Kidney tubule cell (primary cell): ENCODE measurements at regions not wholly inside any gene's neighbourhood (a gene's known extent, or its start where the extent isn't known, plus 50 kb on each side); places are given as distances from the start of the nearest gene placed in this dataset.
A peak's percentile ranks its signal among the peaks of the same experiment; 100 is the strongest.
"Not testable (repeated sequence)": the region's sequence is repeated elsewhere in the genome, so short reads cannot be mapped to it uniquely, and the experiment has no call there.

Experiments
- DNase-seq: peaks from one replicate; pipeline ENCODE4 v3.0.0-alpha.2; 2018; ENCODE audit warnings: low spot score

DNA sequence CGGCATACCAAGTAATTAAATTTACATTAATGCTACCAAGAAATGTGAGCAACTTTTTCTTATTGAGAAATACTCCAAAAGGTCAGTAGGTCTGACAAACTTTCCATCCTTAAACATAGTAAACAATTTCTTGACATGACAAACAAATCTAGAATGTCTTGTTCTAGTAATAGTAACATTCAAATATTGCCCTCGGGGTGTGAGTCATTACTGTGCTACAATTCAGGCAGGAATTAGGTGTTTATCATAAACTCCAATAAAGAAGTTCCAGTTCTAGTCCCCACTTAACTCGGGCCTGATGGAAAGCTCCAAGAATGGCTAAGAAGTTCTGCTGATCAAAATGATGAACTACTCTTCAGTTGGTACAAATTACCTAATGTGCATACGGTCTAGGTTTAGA is 235.6 kb upstream of the TUSC1 start:
- DNase-seq = no peak

DNA sequence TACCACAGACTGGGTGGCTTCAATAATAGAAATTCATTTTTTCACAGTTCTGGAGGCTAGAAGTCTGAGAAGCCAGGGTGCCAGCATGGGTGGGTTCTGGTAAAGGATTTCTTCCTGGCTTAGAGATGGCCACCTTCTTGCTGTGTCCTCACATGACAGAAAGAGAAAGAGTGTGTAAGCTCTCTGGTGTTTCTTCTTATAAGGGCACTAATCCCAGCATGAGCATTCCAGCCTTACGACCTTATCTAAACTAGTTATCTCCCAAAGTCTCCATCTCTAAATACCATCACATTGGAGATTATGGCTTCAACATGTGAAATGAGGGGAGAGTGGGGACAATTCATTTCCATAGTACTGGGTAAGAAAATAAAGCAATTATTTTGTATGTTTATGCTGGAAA is 226.5 kb upstream of the TUSC1 start:
- DNase-seq = no peak

DNA sequence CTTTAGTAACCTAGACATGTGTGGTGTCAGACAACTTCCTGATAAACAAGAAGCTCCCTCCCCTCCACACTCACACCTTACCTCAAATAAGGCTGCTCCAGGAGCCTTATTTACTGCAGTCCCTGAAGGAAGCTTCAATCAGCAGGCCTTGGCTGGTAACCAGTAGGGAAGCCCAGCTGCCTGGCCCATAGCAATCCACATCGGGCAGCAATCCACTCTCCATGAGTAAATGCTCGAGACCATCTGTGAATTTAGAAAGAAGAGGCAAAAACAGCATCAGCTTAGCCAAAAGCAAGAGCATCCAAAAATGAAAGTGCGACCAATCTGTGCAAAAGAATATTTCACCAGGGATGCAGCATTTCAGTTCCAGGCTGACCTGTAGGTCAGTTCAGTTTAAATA is 213.3 kb upstream of the TUSC1 start:
- no peak for DNase-seq

DNA sequence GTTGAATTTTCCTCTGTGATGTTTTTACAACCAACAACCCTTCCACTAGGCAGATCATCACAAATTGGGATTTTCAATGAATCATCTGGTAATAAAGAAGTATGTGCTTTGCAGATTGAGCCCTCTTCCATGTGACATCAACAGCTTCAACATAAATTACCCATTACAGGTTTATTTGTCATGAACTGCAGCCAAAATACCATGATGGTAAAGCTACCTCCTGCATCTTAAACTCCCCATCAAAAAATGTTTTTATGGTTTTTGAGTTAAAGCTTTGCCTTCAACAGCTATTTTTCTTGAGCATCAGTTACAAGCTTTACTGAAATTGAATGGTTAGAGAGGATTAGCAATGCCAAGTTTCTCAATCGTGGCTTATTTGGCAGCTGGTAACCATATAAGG is 211.4 kb upstream of the TUSC1 start:
- DNase-seq = no peak

- DNase-seq = no peak
Observed at GRCh38 chr9:25876248-25876647, 198.0 kb upstream of the TUSC1 start.

DNA sequence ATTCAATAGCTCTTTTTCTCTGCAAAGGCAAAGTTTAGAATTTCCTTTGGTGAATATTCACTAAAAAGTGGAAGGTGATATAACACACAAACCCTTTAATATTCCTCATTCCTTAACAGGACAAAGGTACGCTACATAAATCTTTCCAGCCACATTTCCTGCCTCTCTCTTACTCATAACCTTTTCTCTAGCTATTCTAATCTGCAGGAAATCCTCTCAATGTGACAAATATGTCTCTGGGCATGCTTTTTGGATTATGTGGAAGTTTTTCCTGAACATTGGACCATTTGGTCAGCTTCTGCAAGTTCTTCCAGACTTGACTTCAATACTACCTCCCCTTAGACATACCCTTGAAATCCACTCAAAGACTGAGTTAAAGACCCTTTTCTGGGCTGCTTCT is 186.3 kb upstream of the TUSC1 start:
- no peak for DNase-seq

- DNase-seq = no peak
Observed at GRCh38 chr9:25861421-25861820, 183.2 kb upstream of the TUSC1 start.

- no peak for DNase-seq
Observed at GRCh38 chr9:25857147-25857546, 178.9 kb upstream of the TUSC1 start.

DNA sequence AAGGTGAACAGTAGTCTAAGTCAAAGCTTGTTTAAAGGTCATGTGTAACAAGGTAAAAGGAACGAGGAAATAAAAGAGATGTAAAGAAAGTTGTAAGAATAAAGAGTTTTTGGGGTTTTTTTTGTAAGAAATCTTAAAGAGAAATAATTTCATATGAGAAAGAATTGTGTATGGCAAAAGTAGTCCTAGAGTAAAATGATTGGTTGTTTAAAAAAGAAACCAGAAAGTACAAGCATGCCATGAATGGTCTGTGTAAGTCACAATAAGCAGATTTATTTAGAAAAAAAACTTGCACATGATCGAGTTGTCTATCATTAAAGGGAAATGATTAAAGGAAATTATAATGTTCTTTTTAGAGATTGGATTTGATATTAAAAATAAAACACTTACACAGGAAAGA is 172.6 kb upstream of the TUSC1 start:
- DNase-seq = no peak

DNA sequence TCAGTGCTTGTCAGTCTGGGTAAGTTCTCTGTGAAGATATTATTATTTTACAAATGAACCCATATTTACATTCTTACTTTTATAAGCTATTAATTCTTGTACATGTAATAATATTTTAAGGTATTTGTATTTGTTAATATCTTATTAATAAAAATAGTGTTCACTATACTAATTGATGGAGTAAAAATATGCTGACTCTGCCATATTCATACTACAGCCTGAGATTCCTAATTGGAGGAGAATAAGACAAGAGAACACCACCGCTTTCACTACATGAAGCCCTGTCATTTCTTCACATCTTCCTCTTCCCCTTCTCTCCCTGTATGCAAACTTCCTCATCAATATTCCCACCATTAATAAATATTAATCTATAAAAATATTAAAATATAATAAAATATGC is 167.6 kb upstream of the TUSC1 start:
- DNase-seq = no peak

- DNase-seq = no peak
Observed at GRCh38 chr9:25830381-25830780, 152.1 kb upstream of the TUSC1 start.

DNA sequence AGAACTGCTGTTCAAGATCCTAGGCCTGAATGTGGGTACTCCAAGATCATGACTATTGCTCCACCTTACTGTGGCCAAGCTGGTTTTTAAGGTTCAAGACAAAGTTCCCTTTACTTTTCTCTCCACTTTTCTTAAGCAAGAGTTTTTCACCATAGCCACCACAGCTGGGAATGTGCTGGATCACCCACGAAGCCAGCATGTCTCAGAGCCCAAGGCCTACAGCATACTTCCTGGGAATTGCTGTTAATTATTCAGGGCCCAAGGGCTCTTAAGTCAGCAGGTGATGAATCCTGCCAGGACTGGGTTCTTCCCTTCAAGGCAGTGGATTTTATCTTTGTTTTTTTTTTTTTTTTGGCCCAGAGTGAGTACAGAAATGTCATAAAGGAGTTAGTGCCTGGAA is 149.4 kb upstream of the TUSC1 start:
- no peak for DNase-seq

DNA sequence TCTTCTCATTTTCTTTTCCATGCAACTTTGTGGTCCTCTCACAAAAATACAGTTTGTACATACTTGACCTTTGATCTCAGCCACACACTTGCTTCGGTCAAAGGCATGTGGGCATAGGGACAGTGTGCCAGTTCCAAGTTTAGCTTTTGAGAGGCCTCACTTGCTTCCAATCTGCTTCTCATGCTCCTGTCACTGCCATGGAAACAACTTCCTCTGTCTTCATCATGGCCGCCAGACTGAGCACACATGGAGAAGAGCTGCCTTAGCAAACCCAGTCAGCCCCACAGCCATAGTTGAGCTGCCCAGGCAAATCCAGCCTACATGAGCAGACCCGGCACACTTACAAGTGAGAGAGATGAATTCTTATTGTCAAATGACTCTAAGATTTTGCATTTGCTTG is 138.2 kb upstream of the TUSC1 start:
- no peak for DNase-seq

GRCh38 chr9:25814023-25814422 is 135.8 kb upstream of the TUSC1 start:
- DNase-seq = no peak

- no peak for DNase-seq
Observed at GRCh38 chr9:25813478-25813877, 135.2 kb upstream of the TUSC1 start.

DNA sequence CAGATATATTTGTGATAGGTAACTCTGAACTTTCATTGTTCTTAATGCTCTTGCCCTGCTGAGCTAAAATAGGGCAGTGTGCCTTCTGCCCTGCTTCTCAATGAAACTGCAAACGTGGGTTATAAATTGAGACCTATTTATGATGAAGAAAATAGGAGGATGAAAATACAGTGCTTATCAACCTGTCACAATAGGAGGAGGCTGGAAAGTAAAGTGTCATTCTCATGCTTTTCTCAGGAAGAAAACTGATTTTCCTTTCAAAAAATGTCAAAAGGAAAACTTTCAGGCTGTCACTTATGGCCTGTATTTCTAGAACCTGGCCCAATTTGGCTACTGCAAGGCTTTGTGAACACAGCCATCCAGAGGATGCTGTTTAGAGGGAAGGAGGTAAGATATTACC is 130.3 kb upstream of the TUSC1 start:
- DNase-seq = no peak

DNA sequence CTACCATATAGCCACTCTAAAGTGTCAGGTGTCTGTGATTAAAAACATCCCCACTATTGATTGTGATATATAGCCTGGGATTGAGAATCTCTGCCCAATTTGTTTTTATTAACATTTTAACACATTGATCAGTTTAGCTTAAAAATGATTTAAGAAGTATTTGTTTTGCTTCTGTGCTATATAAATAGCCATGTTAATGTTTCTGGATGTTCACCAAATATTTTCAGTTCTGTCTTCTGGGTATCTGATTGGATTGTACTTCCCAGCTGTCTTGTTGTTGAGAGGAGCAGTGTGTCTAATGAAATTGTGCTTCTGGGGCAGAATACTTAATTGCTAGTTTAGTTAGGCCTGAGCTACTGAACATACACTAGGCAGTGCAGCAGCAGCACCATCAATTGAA is 126.6 kb upstream of the TUSC1 start:
- DNase-seq = no peak

DNA sequence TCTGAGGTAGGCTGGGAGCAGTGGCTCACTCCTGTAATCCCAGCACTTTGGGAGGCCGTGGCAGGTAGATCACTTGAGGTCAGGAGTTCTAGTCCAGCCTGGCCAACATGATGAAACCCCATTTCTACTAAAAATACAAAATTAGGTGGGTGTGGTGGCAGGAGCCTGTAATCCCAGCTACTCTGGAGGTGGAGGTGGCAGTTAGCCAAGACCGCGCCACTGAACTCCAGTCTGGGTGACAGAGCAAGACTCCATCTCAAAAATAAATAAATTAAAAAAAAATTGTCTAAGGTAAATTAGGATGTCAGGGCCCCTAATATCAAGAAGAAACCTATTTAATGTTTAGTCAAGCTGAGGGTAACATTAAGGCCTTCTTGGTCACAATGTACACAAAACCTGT is 123.7 kb upstream of the TUSC1 start:
- DNase-seq = not testable (repeated sequence)

GRCh38 chr9:25773805-25774204 is 95.6 kb upstream of the TUSC1 start:
- DNase-seq = peak; percentile 36

DNA sequence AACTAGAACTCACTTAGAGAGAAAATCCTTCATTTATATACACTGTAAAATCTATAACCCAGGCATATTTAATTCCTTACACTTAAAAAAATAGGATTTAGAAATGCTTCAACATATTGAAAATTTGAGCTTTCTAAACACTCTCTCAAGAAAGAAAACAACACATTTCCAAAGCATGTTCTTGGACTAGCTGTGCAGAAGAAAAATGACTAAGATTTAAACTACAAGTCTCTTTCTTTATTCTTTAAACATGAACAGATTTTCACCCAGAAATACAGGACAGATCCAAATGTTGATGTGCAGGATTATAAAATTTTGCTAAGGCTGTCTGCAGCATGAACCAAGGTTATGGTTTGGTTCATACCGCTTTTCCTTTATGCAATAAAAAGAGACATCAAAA is 77.7 kb upstream of the TUSC1 start:
- no peak for DNase-seq

DNA sequence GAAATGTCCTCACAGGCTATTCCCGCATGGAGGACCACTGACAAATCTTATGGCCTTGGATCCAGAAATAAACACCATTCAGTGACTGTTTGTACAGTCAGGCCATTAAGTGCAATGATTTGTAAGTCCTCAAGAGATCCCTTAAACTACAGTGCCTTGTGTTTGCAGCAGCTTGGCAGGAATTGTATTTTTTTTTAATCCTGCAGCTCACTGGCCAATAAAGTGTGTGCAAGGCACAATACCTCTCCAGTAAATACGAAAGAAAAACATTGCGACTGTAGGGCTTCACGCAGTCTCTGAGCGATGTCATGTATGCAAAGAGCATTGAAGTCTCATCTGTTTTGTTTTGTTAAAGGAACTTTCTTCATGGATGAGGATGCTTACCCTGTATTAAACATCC is 74.2 kb upstream of the TUSC1 start:
- DNase-seq = no peak

DNA sequence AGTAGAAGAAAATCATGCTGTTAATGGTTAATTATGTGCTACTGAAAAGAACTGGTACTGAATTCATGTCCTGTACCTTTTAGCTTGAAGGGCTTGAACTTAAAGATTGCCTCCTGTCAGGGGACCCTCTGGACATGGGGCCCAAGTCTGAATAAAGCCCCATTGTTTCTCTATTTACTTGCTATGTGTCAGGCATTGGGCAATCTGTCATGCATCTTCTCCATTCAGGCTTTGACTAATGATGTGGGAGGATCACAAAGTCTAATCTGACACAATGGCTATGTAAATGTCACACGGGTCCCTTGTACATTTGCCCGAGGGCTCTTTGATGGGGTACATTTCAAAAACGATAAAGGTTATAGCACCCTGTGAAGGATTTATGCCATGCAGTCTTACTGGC is 64.0 kb upstream of the TUSC1 start:
- peak; percentile 2 for DNase-seq

DNA sequence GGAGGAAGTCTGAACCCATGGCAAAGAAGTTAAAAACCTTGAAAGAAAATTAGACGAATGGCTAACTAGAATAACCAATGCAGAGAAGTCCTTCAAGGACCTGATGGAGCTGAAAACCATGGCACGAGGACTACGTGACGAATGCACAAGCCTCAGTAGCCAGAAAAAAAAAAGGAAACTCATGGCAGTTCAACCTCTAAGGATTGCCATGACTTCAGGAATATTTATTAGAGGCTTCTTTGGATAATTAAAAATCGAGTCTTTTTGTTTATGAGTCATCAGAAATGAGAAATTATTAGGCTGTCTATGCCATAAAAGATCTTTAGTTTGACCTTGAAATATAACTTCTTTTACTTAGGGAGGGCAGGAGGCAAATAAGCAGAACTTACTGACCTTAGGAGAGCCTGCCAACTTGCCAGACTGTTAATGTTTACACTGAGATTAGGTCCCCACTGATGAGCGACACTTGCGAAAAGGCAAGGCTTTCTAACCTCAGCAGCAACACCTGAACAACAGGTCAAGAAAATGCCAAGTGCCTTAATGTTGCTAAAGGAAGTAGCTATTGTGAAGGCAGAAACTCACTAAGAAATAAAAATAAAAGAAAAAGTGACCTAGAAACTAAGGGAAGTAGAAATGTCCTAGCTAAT is 55.2 kb upstream of the TUSC1 start:
- peak; percentile 72 for DNase-seq

- DNase-seq = peak; percentile 15
Observed at GRCh38 chr9:25731895-25732794, 53.9 kb upstream of the TUSC1 start.
